ENCODE measurements at regions not wholly inside any gene's neighbourhood (a gene's known extent, or its start where the extent isn't known, plus 50 kb on each side); places are given as distances from the start of the nearest gene placed in this dataset.
A peak's percentile ranks its signal among the peaks of the same experiment; 100 is the strongest.

DNA sequence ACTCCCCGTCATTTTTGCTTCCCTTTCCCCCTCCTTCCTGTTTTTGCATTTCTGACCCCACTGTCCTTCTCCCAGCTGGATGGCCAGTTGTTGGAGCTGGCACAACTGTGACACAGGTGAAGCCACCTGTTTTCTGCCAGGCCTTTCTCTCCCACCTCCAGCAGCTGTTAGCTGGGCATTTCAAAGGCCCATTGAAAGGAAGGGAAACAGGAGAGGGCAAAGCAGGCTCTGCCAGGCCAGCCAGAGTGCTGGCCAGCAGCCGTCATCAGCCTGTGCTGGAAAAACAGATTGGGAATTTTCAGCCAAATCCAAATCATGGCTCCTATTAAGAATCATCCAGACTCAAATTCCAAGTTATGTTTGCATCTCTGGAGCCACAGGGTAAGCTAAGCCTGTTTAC lies 155.2 kb upstream of the C2CD4B start:
- DNase-seq (ENCODE audit: low spot score) (no peak), ATAC-seq (no peak)
- no peaks in the 10 kb centered on the region for H3K36me3 Mint-ChIP-seq
- no peak overlapping the region for H3K4me3 Mint-ChIP-seq
- H3K27ac Mint-ChIP-seq, result no peak overlapping the region
- no peaks in the 10 kb centered on the region for H3K9me3 Mint-ChIP-seq
- TF ChIP-seq MXD4 (CRISPR knock-in tag; IDR thresholded peaks at IDR 0.05; ENCODE audit: borderline replicate concordance) (no peak), FOXP1 (CRISPR knock-in tag; IDR thresholded peaks at IDR 0.05; ENCODE audit: borderline replicate concordance) (no peak), RORB (CRISPR knock-in tag; IDR thresholded peaks at IDR 0.05) (no peak), ZNF416 (CRISPR knock-in tag; IDR thresholded peaks at IDR 0.05) (no peak), MYBL2 (CRISPR knock-in tag; IDR thresholded peaks at IDR 0.05) (no peak), CBFB (CRISPR knock-in tag; IDR thresholded peaks at IDR 0.05; ENCODE audit: low read depth) (no peak), FOXK1 (CRISPR knock-in tag; IDR thresholded peaks at IDR 0.05) (no peak), OVOL2 (CRISPR knock-in tag; IDR thresholded peaks at IDR 0.05; ENCODE audit: borderline replicate concordance) (no peak), ZNF671 (CRISPR knock-in tag; IDR thresholded peaks at IDR 0.05) (no peak), NFATC4 (CRISPR knock-in tag; IDR thresholded peaks at IDR 0.05) (no peak), GABPB1 (CRISPR knock-in tag; IDR thresholded peaks at IDR 0.05) (no peak), CREB1 (CRISPR knock-in tag; IDR thresholded peaks at IDR 0.05) (no peak), ELF4 (CRISPR knock-in tag; IDR thresholded peaks at IDR 0.05; ENCODE audit: low read depth) (no peak), JUN (CRISPR knock-in tag; IDR thresholded peaks at IDR 0.05) (no peak)
- TF ChIP-seq, protein P1, sequence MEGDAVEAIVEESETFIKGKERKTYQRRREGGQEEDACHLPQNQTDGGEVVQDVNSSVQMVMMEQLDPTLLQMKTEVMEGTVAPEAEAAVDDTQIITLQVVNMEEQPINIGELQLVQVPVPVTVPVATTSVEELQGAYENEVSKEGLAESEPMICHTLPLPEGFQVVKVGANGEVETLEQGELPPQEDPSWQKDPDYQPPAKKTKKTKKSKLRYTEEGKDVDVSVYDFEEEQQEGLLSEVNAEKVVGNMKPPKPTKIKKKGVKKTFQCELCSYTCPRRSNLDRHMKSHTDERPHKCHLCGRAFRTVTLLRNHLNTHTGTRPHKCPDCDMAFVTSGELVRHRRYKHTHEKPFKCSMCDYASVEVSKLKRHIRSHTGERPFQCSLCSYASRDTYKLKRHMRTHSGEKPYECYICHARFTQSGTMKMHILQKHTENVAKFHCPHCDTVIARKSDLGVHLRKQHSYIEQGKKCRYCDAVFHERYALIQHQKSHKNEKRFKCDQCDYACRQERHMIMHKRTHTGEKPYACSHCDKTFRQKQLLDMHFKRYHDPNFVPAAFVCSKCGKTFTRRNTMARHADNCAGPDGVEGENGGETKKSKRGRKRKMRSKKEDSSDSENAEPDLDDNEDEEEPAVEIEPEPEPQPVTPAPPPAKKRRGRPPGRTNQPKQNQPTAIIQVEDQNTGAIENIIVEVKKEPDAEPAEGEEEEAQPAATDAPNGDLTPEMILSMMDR (IDR thresholded peaks at IDR 0.05), result no peak
- TF ChIP-seq, protein P2, sequence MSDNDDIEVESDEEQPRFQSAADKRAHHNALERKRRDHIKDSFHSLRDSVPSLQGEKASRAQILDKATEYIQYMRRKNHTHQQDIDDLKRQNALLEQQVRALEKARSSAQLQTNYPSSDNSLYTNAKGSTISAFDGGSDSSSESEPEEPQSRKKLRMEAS (CRISPR knock-in tag; IDR thresholded peaks at IDR 0.05), result no peak
- TF ChIP-seq, protein P3, sequence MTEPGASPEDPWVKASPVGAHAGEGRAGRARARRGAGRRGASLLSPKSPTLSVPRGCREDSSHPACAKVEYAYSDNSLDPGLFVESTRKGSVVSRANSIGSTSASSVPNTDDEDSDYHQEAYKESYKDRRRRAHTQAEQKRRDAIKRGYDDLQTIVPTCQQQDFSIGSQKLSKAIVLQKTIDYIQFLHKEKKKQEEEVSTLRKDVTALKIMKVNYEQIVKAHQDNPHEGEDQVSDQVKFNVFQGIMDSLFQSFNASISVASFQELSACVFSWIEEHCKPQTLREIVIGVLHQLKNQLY (CRISPR knock-in tag; IDR thresholded peaks at IDR 0.05), result no peak
- H3K4me1 Mint-ChIP-seq, result peaks cover 8% of the 10 kb centered on the region
- H3K27me3 Mint-ChIP-seq (ENCODE audit: low read depth), result no peaks in the 10 kb centered on the region
- POLR2A ChIA-PET, result no interaction called here
- CTCF ChIA-PET, result interaction anchor here (1.4 to 1.8 kb wide), 2 partner anchors 66 to 423 kb away, joined by 3 to 4 read pairs; no protein-coding TSS in a partner anchor

DNA sequence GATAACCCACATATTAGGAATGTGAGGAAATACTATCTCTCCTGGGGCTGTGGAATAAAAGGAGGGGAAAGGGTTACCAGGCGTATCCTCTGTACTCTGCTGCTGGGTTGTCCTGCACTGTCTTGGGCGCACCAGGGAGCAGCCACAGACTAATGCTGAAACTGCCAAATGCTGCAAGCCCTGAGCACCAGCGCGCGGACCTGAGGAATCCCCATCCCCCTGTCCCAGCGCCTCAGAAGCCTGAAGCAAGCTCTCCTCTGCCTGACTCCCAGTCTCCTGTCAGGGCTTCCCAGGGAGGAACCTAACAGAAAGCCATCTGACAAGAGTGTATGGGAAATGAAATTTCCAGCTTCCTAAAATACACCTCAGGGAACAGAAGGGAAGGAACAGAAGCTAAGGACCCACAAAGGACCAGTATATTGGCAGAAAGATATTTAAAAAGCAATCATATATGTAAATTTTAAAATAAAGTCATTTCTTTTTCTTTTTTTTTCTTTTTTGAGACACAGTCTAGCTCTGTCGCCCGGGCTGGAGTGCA lies 158.3 kb upstream of the C2CD4B start:
- CTCF ChIA-PET, result interaction anchor here (0.9 to 1.0 kb wide), 3 partner anchors 15 to 199 kb away, joined by 3 to 4 read pairs (median 4); no protein-coding TSS in a partner anchor
- TF ChIP-seq NR2C2 (CRISPR knock-in tag; IDR thresholded peaks at IDR 0.05) (no peak), SMAD4 (CRISPR knock-in tag; IDR thresholded peaks at IDR 0.05) (no peak), PRRX2 (CRISPR knock-in tag; IDR thresholded peaks at IDR 0.05) (no peak), TEAD4 (CRISPR knock-in tag; IDR thresholded peaks at IDR 0.05) (no peak), NR3C1 (CRISPR knock-in tag; conservative IDR thresholded peaks at IDR 0.05; ENCODE audit: low read depth) (no peak)
- TF ChIP-seq, protein P4, sequence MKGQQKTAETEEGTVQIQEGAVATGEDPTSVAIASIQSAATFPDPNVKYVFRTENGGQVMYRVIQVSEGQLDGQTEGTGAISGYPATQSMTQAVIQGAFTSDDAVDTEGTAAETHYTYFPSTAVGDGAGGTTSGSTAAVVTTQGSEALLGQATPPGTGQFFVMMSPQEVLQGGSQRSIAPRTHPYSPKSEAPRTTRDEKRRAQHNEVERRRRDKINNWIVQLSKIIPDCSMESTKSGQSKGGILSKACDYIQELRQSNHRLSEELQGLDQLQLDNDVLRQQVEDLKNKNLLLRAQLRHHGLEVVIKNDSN (CRISPR knock-in tag; IDR thresholded peaks at IDR 0.05), result no peak
- TF ChIP-seq, protein P5, sequence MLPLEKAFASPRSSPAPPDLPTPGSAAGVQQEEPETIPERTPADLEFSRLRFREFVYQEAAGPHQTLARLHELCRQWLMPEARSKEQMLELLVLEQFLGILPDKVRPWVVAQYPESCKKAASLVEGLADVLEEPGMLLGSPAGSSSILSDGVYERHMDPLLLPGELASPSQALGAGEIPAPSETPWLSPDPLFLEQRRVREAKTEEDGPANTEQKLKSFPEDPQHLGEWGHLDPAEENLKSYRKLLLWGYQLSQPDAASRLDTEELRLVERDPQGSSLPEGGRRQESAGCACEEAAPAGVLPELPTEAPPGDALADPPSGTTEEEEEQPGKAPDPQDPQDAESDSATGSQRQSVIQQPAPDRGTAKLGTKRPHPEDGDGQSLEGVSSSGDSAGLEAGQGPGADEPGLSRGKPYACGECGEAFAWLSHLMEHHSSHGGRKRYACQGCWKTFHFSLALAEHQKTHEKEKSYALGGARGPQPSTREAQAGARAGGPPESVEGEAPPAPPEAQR (CRISPR knock-in tag; IDR thresholded peaks at IDR 0.05), result no peak
- TF ChIP-seq, protein P6, sequence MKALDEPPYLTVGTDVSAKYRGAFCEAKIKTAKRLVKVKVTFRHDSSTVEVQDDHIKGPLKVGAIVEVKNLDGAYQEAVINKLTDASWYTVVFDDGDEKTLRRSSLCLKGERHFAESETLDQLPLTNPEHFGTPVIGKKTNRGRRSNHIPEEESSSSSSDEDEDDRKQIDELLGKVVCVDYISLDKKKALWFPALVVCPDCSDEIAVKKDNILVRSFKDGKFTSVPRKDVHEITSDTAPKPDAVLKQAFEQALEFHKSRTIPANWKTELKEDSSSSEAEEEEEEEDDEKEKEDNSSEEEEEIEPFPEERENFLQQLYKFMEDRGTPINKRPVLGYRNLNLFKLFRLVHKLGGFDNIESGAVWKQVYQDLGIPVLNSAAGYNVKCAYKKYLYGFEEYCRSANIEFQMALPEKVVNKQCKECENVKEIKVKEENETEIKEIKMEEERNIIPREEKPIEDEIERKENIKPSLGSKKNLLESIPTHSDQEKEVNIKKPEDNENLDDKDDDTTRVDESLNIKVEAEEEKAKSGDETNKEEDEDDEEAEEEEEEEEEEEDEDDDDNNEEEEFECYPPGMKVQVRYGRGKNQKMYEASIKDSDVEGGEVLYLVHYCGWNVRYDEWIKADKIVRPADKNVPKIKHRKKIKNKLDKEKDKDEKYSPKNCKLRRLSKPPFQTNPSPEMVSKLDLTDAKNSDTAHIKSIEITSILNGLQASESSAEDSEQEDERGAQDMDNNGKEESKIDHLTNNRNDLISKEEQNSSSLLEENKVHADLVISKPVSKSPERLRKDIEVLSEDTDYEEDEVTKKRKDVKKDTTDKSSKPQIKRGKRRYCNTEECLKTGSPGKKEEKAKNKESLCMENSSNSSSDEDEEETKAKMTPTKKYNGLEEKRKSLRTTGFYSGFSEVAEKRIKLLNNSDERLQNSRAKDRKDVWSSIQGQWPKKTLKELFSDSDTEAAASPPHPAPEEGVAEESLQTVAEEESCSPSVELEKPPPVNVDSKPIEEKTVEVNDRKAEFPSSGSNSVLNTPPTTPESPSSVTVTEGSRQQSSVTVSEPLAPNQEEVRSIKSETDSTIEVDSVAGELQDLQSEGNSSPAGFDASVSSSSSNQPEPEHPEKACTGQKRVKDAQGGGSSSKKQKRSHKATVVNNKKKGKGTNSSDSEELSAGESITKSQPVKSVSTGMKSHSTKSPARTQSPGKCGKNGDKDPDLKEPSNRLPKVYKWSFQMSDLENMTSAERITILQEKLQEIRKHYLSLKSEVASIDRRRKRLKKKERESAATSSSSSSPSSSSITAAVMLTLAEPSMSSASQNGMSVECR (CRISPR knock-in tag; IDR thresholded peaks at IDR 0.05; ENCODE audit: borderline replicate concordance), result no peak

More for the DNA sequence above, 158.3 kb upstream of the C2CD4B start:
- H3K9me3 Mint-ChIP-seq, result no peaks in the 10 kb centered on the region
- no peak for DNase-seq (ENCODE audit: low spot score)
- H3K36me3 Mint-ChIP-seq, result no peaks in the 10 kb centered on the region
- POLR2A ChIA-PET, result no interaction called here
- peak; percentile 63 for ATAC-seq
- peaks cover 9% of the 10 kb centered on the region for H3K4me1 Mint-ChIP-seq
- H3K27ac Mint-ChIP-seq, result no peak overlapping the region
- H3K27me3 Mint-ChIP-seq (ENCODE audit: low read depth), result no peaks in the 10 kb centered on the region
- H3K4me3 Mint-ChIP-seq, result no peak overlapping the region
